ENCODE measurements at regions not wholly inside any gene's neighbourhood (a gene's known extent, or its start where the extent isn't known, plus 50 kb on each side); places are given as distances from the start of the nearest gene placed in this dataset.

GRCh38 chr18:56407646-56408180 is 230.7 kb downstream of the TXNL1 start:
- DNase-seq (no peak), ATAC-seq (no peak)
- Histone ChIP-seq H3K4me1 (ENCODE audit: control insufficient read depth, insufficient read depth, low read length) (no peaks in the 10 kb centered on the region), H3K4me3 (ENCODE audit: low read length) (no peak overlapping the region), H3K9me3 (ENCODE audit: control insufficient read depth, insufficient read depth, low read length) (no peaks in the 10 kb centered on the region), H3K36me3 (ENCODE audit: control insufficient read depth, insufficient read depth, low read length) (no peaks in the 10 kb centered on the region), H3K27ac (ENCODE audit: low read length) (no peak overlapping the region), H3K27me3 (ENCODE audit: control insufficient read depth, insufficient read depth, low read length) (no peaks in the 10 kb centered on the region)
- Mint-ChIP-seq H3K4me1 (no peaks in the 10 kb centered on the region), H3K27ac (no peak overlapping the region), H3K4me3 (no peak overlapping the region), H3K36me3 (no peaks in the 10 kb centered on the region), H3K9me3 (peaks cover 0 to 6% of the 10 kb centered on the region in 2 donors), H3K27me3 (ENCODE audit: low read depth in 2 of 2) (peaks cover 0 to 4% of the 10 kb centered on the region in 2 donors)
- 88% methylated on average over 4 of the region's 4 CpGs for WGBS (ENCODE audit: insufficient coverage)
- intact Hi-C loops (cut with micrococcal nuclease), result no loop called here
- TF ChIP-seq, protein P1, sequence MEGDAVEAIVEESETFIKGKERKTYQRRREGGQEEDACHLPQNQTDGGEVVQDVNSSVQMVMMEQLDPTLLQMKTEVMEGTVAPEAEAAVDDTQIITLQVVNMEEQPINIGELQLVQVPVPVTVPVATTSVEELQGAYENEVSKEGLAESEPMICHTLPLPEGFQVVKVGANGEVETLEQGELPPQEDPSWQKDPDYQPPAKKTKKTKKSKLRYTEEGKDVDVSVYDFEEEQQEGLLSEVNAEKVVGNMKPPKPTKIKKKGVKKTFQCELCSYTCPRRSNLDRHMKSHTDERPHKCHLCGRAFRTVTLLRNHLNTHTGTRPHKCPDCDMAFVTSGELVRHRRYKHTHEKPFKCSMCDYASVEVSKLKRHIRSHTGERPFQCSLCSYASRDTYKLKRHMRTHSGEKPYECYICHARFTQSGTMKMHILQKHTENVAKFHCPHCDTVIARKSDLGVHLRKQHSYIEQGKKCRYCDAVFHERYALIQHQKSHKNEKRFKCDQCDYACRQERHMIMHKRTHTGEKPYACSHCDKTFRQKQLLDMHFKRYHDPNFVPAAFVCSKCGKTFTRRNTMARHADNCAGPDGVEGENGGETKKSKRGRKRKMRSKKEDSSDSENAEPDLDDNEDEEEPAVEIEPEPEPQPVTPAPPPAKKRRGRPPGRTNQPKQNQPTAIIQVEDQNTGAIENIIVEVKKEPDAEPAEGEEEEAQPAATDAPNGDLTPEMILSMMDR (IDR thresholded peaks at IDR 0.05), result no peak

- TF ChIP-seq, protein P1 (IDR thresholded peaks at IDR 0.05), result no peak
- Mint-ChIP-seq H3K9me3 (peaks cover 3 to 4% of the 10 kb centered on the region in 2 donors), H3K27ac (no peak overlapping the region), H3K27me3 (ENCODE audit: low read depth in 2 of 2) (peaks cover 0 to 7% of the 10 kb centered on the region in 2 donors), H3K4me3 (no peak overlapping the region), H3K4me1 (no peaks in the 10 kb centered on the region), H3K36me3 (no peaks in the 10 kb centered on the region)
- Histone ChIP-seq H3K4me3 (ENCODE audit: low read length) (no peak overlapping the region), H3K9me3 (ENCODE audit: control insufficient read depth, insufficient read depth, low read length) (no peaks in the 10 kb centered on the region), H3K27ac (ENCODE audit: low read length) (no peak overlapping the region), H3K4me1 (ENCODE audit: control insufficient read depth, insufficient read depth, low read length) (no peaks in the 10 kb centered on the region), H3K27me3 (ENCODE audit: control insufficient read depth, insufficient read depth, low read length) (no peaks in the 10 kb centered on the region), H3K36me3 (ENCODE audit: control insufficient read depth, insufficient read depth, low read length) (no peaks in the 10 kb centered on the region)
- DNase-seq (no peak), ATAC-seq (no peak)
- 100% methylated on average over 1 of the region's 1 CpG for WGBS (ENCODE audit: insufficient coverage)
- intact Hi-C loops (cut with micrococcal nuclease), result no loop called here
Observed at GRCh38 chr18:56402872-56403516, 235.4 kb downstream of the TXNL1 start.

DNA sequence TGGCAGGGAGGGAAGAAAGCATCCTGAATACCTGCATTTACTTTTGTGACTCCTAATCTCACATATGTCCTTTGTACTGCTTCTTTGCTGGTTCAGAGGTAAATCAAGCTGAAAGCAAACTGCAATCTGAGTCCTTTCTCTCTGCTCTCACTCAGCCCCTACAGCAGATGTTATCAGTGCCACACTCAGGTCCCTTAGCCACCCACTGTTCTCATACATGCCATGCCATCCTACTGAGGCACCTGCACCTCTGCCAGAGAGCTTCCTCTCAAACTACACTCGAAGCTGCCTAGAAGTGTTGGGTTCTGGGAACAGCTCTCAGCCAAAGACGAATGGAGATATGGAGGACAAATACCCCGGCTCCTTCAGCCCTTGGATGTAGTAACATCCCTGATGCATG is 244.5 kb downstream of the TXNL1 start:
- intact Hi-C loops (cut with micrococcal nuclease), result no loop called here
- H3K36me3 ChIP-seq (ENCODE audit: control insufficient read depth, insufficient read depth, low read length), result no peaks in the 10 kb centered on the region
- H3K27ac ChIP-seq (ENCODE audit: low read length), result no peak overlapping the region
- Mint-ChIP-seq H3K9me3 (peaks cover 0 to 4% of the 10 kb centered on the region in 2 donors), H3K36me3 (no peaks in the 10 kb centered on the region), H3K4me3 (no peak overlapping the region), H3K27ac (no peak overlapping the region), H3K27me3 (ENCODE audit: low read depth in 2 of 2) (peaks cover 0 to 4% of the 10 kb centered on the region in 2 donors), H3K4me1 (no peaks in the 10 kb centered on the region)
- H3K27me3 ChIP-seq (ENCODE audit: control insufficient read depth, insufficient read depth, low read length), result no peaks in the 10 kb centered on the region
- H3K4me3 ChIP-seq (ENCODE audit: low read length), result no peak overlapping the region
- H3K9me3 ChIP-seq (ENCODE audit: control insufficient read depth, insufficient read depth, low read length), result no peaks in the 10 kb centered on the region
- TF ChIP-seq, protein P1 (IDR thresholded peaks at IDR 0.05), result no peak
- 87% methylated on average over 3 of the region's 3 CpGs for WGBS (ENCODE audit: insufficient coverage)
- H3K4me1 ChIP-seq (ENCODE audit: control insufficient read depth, insufficient read depth, low read length), result no peaks in the 10 kb centered on the region
- no peak for ATAC-seq
- DNase-seq, result no peak
